SH-SY5Y (cell line): ENCODE measurements at regions not wholly inside any gene's neighbourhood (a gene's known extent, or its start where the extent isn't known, plus 50 kb on each side); places are given as distances from the start of the nearest gene placed in this dataset.

Experiments used
- GATA2 ChIP-seq: IDR thresholded peaks from 2 replicates; pipeline ENCODE4 v1.6.1; 2011; ENCODE audit warnings: mild to moderate bottlenecking, low read depth, low read length
- GATA3 ChIP-seq: IDR thresholded peaks from 2 replicates; pipeline ENCODE4 v1.6.1; 2011; ENCODE audit warnings: low read depth, mild to moderate bottlenecking, low read length, moderate library complexity

DNA sequence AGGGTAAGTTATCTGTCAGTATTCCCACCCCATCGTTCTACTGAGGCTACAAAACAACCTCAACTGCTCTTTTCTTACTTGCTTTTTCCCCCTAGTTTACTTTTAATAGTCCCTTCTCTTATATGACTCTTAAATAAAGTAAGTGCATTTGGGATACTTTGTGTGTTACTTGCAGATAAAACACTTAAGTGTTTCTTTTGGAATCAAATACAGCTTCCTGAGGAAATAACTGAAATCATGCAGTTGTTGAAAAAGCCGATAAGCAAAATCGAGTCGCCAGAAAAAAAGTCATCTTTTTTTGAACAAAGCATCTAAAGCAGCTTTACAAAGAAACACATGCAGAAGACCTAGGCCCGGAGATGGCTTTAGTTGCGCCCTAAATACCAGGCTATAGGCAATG lies 53.5 kb upstream of the EPB41L4A start:
- no peak for TF ChIP-seq GATA3
- TF ChIP-seq GATA2: no peak

DNA sequence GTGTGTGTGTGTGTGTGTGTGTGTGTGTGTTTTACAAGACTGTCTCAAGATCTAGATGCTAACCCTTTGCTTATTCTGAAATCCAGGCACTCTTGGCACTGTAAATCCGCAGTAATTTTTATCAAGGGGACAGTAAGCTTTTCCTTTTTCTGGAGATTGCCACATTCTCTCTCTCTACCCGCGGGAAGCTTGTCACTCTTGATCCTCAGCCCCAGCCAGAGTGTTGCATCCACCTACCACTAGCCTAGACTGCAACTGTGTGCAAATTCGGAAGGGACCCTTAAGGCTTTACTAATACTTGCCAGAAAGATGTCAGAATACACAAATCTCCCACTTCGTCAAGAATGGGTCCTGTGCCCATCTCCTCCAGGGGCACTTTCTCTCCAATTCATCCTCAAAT lies 54.9 kb upstream of the EPB41L4A start:
- TF ChIP-seq GATA3: no peak
- TF ChIP-seq GATA2: no peak

DNA sequence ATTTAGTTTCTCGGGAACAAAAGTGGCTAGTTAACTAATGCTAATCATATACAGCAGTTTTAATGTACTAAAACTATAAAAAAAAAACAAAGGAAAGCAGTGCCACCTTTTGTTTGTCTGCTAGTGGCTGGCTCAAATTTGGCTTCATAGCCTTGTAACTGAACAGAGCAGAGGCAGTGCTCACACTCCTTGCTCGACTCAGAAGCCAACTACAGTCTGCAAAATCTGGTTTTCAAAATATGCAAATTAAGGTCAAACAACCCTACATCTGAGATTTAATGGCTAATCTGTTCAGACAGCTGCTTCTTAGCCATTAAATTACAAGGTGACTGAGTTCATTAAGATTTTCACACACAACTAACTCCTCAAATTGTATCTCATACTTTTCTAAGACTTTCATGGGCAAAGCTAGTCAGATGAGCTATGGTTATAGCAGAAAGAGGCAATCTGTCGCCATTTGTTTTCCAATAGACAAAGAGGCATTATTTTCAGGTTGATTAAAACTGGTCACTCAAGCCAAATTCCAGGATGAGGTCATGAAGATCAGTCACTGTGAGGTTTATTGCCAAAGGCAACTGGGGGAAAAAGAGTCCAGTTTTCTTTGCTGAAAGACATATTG lies 56.8 kb upstream of the EPB41L4A start:
- TF ChIP-seq GATA2: no peak
- TF ChIP-seq GATA3: no peak

DNA sequence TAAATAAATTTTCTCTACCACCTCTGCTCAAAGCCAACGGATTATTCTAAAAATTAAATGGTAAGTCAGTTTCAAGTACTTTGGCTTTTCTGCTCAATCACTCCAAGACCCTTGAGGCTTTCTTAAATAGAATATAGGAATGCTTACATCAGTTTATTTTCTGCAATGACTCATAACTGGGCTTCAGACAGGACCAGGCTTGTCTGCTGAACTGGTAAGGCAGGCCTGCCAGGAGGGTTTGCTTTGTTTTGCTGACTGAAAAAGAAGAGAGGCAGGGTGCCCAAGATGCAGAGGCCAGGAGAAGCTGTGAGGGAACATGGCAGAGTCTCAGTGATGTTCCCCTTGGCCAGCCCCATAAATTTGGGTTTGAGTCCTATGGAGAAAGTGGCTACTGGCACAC lies 60.3 kb upstream of the EPB41L4A start:
- TF ChIP-seq GATA2: no peak
- no peak for TF ChIP-seq GATA3

DNA sequence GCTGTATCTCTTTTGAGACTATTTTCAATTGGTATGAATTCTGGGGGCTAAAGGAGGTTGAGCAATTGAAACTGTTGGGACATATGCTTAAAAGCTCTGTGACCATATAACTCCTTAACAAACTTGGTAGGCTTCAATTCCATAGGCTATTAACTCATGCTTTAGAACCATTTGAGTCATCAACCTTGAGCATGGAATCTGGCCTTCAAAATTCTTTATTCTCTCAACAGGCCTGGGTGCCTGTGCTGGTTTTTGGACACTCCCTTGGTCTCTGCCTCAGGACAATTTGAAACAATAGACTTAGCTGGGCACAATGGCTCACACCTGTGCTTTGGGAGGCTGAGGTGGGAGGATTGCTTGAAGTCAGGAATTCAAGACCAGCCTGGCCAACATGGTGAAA lies 61.4 kb upstream of the EPB41L4A start:
- no peak for TF ChIP-seq GATA2
- no peak for TF ChIP-seq GATA3

DNA sequence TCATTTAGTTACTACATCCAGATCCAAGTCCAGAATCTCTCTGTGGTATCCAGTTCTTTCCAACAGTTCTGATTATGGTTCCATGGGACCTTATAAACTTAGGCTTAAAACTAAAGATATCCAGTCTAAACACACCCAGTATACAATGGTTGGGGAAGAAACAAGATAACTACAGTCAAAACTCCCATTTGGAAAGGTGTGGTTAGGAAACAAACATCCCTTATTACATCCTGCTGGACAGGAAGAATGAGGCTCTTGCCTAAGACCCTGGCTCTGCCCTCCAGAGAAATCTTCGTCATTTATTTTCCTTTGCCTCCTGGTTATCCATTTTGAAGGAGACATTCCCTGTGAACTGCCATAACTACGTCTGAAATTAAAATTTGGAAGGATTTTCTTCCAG lies 64.6 kb upstream of the EPB41L4A start:
- no peak for TF ChIP-seq GATA3
- no peak for TF ChIP-seq GATA2

DNA sequence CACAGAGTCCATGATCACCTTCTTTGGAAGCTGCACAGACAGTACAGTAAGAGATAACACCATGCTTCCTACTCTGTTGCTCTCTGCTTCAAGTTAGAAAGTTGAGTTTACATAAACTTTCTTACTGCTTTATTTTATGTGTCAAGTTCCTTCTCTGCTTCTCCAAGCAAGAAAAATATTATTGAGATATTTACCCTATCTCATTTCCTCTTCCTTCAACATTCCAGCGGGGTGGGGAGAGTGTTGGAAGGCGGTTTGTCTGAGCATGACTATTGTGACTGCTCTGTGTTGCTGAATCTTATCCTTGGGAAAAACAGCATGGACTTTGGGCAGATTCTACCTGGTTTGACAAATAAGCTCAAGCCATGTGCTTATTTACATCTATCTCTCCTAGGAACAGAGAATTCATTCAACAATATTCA lies 66.9 kb upstream of the EPB41L4A start:
- TF ChIP-seq GATA2: no peak
- TF ChIP-seq GATA3: no peak

DNA sequence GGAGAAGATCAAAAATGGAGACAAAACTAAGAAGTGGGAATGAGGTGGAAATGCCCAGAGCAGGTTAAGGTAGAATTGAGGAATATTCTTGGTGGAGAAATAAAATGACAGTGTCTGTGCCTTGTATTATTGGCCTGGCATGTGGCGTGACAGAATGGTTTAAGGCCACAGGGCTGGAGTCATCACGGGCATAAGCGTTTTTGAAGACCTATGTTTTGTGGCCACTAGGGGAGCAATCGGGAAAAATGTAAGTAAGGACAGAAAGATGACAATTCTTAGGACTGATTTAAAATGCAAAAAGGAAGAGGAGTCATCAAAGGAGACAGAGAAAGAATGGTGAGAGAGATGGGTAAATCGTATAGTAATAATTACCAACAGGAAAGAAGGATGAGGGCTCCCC lies 72.2 kb upstream of the EPB41L4A start:
- no peak for TF ChIP-seq GATA3
- no peak for TF ChIP-seq GATA2

DNA sequence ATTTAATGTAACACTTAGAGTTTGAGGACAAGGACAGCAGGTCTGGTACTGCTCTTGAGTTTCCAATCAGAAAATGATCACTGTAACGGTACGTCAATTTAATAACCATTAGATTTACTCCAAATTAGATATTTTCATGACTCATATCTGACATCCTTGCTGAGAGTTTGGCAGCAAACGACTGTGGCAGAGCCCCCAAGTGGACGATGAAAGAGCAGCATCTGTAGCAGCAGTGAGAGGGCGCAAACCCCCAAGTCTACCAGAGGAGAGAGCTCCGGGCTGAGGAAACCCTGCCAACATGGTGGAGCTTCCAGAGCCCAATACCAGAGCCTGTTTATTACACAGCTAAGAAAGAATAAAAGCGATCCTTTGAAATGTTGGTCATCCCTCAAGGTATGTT lies 73.2 kb upstream of the EPB41L4A start:
- no peak for TF ChIP-seq GATA3
- TF ChIP-seq GATA2: no peak

DNA sequence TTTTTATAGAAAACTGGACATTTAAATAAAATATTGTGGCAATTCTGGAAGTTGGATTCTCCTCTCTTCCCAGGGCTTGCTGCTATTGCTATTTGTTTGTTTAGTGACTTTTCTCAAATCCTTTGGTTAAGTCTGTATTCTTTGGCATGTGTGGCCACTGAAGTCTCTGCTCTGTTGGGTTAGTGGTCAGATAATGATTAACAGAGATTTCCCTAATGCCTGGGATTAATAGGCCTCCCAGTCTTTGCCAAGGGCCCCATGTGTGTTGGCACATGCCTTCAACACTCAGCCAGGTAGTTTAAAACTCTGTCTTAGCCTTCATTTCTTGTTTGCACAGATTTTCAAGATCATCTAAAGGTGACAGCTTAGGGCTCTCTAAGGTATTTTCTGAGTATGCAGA lies 92.8 kb upstream of the EPB41L4A start:
- TF ChIP-seq GATA3 (no peak), GATA2 (no peak)

DNA sequence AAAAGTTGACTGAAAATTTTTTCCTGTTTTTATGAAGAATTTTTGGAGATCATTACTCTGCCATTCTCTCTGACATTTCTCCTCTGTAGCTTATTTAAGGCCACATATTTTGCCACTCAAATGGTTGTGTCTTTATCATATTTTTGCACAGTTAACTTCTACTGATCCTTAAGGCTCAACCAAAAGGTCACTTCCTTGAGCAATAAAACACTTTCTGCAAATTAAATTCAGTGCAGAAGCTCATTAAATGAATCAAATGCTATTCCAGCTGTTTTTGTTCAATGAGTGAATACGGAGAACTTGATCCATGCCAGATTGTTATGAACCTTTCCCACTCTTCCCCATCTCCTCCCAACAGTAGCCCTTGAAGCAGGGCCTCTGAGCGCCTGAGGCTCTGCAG lies 93.8 kb upstream of the EPB41L4A start:
- TF ChIP-seq GATA3 (no peak), GATA2 (no peak)

DNA sequence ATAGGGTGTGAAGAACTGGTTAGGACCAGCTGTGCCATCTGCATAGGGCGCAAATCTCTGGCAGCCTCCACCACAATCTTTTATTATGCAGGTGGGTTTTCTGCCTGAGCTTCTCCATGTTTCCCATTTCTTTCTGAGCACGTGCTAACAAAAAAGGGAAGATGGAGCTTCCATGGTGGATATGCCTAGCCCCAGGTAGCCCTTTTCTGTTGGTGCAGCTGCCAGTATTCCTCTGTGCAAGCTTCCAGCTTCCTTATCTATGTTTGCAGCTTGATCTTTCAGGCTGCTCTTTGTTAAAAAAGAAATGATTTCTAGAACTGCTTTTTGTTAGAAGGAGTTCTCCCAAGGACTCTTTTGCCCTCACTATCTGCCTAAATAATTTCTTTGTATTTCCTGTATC lies 95.0 kb upstream of the EPB41L4A start:
- TF ChIP-seq GATA3 (no peak), GATA2 (no peak)

DNA sequence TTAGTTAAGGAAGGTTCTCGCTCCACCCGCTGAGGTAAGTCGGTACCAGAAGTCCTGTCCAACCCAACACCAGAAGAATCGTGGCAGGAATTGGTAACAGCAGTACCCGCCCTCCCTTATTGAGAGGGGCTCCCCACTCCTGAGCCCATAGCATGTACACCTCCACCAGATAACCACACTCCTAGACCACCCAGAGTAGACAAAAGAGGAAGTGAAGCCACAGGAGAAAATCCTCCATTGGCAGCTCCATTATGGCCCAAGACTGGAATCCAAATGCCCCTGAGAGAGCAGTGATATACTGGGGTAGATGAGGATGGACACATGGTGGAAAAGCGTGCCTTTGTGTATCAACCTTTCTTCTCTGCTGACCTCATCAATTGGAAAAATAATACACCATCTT lies 106.1 kb upstream of the EPB41L4A start:
- no peak for TF ChIP-seq GATA3
- TF ChIP-seq GATA2: no peak

DNA sequence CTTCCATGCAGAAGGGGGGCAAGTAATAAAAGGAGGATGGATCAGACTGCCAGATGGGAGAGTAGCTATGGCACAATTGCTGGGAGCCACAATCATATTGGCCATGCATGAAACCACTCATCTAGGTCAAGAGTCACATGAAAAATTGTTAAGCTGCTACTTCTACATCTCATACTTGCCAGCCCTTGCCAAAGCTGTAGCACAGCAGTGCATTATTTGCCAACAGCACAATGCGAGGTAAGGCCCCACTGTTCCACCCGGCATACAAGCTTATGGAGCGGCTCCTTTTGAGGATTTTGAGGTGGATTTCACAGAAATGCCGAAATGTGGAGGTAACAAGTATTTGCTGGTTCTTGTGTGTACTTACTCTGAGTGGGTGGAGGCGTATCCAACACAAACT lies 109.9 kb upstream of the EPB41L4A start:
- TF ChIP-seq GATA2: no peak
- TF ChIP-seq GATA3: no peak

DNA sequence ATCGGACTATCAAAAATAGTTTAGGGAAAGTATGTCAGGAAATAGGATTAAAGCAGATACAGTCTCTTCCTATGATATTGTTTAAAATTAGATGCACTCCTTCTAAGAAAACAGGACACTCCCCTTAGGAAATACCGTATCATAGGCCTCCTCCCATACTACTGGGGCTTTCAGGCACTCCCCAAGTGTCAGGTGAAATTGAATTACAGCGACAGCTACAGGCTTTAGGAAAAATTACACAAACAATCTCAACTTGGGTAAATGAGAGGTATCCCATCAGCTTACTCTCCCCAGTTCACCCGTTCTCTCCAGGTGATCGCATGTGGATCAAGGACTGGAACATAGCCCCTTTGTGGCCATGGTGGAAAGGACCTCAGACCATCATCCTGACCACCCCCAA lies 110.4 kb upstream of the EPB41L4A start:
- TF ChIP-seq GATA3 (no peak), GATA2 (no peak)

DNA sequence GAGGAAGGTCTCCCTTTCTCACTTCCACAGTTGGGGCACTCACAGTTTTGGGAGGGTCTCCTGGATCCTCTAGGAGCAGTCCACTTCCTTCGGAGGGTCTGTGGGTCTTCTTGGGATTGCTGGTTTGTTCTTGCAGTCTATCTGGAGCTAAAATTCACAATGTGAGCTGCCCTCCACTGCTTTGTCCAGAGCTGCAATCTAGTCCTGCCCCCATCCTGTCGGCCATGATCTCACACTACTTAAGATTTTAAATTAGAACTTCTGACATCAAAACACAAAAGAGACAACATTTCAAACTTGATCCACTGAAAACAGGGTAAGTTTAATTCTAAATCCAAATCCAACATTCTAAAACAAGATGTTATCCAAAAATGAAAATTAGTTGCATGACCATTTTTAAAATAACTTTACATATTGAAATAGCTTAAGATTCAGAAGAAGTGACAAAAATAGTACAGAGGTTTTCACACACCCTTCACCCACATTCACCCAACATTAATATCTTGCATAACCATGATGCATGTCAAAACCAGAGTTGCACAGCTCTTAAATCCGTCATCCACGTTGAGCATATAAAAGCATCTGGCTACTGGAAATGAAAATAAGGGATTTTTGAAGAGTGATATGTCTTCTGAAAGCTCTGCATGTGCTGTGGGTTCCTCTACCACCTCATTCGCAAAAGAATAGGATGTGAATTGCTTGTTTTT lies 113.7 kb upstream of the EPB41L4A start:
- TF ChIP-seq GATA2 (no peak), GATA3 (no peak)

DNA sequence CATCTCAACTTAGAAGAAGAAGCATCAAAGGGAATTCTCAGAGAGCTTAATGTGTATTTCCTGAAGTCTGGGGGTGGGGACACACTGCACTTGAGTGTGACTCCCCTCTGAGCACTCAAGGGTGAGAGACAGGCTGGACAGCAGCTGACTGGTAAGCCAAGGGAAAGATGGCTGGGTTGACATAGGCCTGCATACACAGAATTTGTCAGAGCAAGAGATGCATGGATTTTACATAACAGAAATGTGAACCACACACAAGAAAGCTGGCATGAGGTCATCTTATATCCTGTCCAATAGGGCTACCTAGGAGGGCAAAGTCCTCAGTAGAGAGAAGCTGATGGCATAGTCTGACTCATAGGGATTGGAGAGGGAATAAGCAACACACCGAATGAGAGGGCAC lies 114.3 kb upstream of the EPB41L4A start:
- no peak for TF ChIP-seq GATA2
- no peak for TF ChIP-seq GATA3
